Midbrain (tissue), 1 donor: ENCODE measurements at regions not wholly inside any gene's neighbourhood (a gene's known extent, or its start where the extent isn't known, plus 50 kb on each side); places are given as distances from the start of the nearest gene placed in this dataset.
"Not testable (repeated sequence)": the region's sequence is repeated elsewhere in the genome, so short reads cannot be mapped to it uniquely, and the experiment has no call there.

Source experiments
- DNase-seq: peaks from one replicate; lab custom pipeline; 2025; lab: John Stamatoyannopoulos, UW

DNA sequence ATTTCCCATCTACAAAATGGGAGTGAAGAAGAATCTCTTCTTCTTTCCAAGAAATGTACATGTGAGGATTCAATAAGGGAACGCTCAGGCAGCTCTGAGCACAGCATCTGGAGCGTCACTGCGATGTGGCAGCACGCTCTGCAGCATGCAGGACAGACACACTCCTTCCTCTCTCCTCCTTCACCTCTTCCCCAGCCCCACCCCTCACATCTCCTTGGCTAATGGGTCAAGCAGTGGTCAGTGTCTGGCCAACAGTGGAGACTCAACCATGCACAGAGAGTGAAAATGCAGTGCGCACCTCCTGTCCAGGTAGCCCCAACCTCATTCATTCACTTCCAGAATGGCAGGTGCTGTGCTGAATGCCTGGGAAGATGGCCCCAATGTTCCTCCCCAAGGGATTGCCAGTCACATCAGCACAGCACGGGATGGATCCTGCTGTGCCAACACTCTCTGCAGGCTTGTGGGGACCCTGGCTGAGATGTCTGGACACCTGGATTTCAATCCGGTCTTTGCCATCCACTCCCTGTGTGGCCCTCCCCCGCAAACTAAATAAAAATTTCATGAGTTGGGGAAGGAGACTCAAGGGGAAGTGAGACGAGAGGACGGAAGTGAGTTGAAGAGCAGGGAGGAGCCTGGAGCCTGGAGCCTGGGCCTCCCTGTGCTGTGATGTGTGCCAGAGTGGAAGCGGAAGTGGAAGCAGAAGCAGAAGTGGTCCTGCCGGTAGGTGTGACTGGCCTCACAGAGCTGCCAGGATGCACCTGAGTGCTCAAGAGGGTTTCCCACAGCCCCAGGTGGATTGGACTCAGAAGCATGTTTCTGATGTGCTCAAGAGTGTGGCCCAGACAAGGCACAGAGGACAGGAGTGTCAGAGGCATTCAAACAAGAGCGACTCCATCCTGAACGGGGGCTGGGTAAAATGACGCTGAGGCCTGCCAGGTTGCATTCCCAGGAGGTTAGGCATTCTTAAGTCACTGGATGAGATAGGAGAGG lies 163.9 kb downstream of the SMAD6 start:
- DNase-seq: peak; percentile 5

DNA sequence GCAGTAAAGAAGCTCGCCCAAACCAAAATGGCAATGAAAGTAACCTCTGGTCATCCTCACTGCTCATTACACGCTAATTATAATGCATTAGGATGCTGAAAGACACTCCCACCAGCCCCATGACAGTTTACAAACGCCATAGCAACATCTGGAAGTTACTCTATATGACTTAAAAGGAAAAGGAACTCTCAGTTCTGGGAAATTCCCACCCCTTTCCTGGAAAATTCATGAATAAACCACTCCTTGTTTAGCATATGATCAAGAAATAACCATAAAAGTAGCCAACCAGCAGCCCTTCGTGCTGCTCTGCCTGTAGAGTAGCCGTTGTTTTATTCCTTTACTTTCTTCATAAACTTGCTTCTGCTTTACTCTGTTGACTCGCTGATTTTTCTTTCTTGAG lies 164.6 kb downstream of the SMAD6 start:
- DNase-seq: no peak

DNA sequence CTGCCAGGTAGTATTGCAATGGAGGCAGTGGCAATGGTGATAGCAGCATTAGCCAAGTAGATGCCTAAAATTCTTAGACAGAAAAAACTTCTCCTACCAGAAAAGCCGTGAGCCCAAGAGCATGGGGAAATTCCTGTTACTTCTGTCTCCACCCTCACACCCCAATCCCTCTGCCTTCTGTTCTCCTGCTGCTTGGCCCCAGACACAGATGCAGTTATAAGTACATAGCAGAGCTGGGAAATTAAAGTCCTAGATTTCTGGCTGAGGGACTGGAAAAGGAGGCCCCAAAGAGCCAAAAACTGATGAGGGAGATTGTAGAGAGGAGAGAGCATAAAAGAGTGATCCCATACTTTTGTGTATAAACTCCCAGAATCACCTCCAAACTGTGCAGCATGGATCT lies 166.9 kb downstream of the SMAD6 start:
- DNase-seq: no peak

DNA sequence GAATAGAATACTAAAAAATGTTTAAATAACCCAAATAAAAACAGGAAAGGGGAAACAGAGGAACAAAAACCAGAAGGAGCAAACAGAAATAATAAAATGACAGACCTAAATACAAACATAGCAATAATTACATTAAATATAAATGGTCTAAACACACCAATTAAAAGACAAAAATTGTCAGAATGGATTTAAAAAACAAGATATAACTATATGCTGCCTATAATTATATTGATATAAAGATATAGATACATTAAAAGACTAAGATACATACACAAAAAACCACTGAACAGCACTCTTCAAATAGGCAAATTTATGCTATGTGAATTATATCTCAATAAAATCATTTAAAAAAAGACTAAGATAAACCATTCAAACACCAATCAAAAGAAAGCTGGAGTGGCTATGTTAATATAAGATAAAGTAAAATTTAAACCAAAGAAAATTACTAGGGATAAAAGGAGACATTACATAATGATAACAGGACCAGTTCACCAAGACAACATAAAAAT lies 168.9 kb downstream of the SMAD6 start:
- no peak for DNase-seq

DNA sequence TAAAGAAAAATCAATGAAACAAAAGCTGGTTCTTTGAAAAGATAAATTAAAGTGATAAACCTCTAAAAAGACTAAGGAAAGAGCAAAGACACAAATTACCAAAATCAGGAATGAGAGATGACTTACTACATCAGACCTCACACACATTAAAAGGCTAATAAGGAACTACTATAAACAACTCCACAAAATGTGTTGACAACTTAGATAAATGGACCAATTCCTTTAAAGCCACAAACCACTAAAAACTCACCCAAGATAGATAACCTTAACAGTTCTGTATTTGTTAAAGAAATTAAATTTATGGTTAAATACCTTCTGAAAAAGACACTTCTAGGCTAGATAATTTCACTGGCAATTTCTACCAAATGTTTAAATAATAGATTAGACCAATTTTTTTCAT lies 170.4 kb downstream of the SMAD6 start:
- no peak for DNase-seq

DNA sequence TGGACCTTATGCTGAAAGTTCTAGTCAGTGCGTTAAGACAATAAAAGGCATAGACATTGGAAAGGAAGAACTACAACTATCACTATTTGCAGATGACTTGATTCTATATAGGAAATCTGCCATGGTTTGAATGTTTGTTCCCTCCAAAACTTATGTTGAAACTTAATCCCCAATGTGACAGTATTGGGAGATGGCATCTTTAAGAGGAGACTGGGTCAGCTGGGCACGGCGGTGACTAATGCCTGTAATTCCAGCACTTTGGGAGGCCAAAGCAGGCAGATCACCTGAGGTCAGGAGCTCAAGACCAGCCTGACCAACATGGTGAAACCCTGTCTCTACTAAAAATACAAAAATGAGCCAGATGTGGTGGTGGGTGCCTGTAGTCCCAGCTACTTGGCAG lies 171.3 kb downstream of the SMAD6 start:
- DNase-seq: not testable (repeated sequence)

DNA sequence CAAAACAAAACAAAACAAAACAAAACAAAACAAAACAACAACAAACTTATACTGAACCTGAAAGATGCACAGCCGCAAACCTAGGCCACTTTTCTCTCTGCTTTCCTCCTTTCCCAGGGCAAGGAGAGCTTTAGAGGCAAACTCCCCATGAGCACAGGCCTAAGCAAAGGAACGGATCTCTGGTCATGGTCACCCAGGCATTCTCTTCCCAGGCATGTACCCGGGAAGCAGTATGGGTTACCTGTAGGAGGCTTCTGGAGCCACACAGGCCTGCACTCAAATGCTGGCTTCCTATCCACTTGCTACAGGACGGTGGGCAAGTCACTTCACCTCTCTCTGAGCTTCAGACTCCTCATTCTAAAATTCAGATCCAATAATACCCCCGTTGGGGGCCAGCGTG lies 171.8 kb downstream of the SMAD6 start:
- DNase-seq: no peak

DNA sequence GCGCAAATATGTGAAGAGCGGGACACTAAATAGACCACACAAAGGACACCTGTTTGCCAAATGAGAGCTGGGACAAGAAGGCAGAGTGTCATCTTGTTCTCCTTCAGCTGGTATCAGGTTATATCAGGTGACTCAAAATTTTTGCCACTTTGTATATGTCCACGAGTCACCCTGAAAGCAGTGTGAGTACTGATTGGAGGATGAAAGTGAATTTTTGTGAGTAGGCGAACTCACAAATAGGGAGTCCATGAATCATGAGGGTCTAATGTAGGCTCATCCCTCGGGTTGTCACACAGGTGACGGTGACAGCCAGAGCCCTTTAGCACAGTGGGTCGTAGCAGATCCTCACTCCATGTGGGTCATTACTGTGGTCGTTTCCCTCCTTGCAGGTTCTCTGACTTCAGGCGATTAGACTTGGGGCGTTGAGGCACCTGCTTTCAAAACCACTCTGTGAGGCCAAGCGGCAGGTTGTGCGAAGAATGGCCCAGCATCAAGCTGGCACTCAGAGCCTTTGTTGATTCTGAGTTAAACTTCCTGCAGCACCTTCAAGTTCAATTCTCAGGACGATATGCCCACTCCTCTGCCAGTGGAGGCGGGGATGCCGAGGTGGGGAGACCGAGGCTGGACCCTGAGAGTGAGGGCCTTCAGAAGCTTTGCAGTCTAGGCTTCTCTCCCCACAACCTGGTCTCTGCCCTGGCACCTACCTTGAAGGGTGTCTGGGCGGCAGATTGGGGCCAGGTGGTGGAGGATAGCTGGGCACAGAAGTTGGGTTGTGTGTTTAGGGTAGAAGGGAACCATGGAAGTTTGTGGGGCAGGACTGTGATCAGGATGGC lies 173.8 kb downstream of the SMAD6 start:
- DNase-seq: no peak

DNA sequence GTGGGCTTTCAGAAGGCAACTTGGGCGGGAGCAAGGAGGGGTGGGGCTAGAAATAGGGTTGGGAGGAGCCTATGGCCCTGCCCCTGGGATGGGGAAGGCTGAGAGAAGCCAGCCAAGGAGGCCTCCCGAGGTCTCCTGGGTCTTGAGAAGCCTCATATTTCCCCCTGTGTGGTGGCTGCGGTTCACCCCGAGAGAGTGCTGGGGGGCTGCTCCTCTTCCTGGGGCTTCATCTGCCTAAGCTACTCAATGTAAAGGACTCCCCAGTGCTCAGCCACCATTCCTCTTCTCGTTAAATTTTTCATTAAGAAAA lies 174.3 kb downstream of the SMAD6 start:
- no peak for DNase-seq

DNA sequence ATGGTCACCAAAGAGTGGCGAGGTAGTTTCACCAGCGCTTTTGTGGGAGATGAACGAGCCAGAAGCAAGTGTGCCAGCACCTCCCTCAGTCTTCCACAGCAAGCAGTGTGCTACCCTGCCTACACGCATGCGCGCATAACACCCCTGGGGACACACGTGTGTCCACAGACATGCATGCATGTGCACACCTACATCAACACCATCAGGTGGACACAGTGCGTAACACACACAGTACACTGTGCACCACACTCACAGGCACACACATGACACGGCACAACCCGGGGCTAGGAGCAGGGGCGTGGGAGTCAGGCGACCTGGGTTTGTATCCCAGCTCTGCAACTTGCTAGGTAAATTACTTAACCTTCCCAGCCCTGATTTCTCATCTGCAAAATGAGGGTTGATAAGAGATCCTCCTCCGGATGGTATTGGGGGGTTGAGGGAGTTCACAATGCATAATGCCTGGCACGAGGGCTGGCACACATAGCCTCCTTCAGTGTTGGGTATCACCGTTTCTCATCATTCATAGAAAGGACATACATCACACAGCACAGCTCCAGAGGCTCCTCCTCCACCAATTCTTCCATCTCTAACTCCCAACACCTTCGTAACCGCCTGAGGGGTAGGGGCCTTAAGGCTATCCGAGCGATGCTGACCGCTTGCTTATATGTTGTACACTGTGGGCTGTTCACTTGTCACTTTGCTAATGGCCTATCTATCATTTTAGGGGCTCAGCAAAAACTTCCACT lies 174.9 kb downstream of the SMAD6 start:
- no peak for DNase-seq

DNA sequence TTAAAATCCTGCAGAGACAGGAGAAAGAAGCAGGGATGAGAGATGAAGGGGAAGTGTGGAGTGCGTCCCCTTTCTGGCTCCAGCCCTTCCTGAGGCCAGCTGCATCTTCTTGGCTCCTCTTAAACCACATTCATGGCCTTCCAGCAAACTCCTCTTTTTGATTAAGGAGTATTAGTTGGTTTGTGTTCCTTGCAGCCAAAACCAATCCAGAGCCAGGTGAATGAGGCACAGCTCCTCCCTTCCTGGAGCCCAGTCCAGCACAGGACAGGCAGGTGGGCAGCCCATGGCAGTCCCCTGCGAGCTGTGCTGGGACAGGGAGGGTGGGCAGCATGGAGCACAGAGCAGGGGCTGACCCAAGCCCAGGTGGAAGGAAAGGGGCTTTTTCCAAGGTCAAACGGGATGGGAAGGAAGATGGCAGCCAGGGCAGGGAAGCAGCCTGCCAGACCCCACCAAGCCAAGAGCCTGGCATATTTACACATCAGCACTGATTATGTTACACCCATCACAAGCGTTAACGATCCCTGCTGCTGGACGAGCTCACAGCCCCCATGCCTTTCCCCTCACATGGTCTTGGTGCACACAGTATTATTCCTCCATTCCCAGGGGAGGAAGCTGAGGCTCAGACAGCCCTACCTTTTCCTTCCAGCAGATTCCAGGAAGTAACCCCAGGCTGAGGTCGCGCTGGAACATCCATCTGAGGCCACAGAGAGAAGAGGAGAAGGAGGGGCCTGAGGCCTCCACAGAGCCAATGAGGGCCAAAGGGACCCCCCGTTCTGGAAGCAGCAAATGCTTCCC lies 175.6 kb downstream of the SMAD6 start:
- no peak for DNase-seq

DNA sequence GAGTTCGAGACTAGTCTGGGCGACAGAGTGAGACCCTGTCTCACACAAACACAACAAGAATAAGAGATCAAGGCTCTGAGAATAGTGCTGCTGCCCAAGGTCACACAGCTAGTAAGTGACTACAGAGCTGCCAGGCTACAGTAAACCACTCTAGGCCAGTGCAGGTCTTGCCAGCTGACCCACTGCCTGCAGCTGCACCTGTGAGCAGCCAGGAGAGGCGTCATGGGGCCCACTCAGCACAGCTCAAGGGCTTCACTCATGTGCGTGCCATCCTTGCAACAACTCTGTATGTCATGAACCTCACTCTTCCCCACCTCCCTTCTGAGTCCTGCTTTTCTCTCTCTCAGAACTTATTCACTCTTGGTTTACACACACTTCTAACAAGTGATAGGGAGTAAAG lies 176.7 kb downstream of the SMAD6 start:
- DNase-seq: no peak

DNA sequence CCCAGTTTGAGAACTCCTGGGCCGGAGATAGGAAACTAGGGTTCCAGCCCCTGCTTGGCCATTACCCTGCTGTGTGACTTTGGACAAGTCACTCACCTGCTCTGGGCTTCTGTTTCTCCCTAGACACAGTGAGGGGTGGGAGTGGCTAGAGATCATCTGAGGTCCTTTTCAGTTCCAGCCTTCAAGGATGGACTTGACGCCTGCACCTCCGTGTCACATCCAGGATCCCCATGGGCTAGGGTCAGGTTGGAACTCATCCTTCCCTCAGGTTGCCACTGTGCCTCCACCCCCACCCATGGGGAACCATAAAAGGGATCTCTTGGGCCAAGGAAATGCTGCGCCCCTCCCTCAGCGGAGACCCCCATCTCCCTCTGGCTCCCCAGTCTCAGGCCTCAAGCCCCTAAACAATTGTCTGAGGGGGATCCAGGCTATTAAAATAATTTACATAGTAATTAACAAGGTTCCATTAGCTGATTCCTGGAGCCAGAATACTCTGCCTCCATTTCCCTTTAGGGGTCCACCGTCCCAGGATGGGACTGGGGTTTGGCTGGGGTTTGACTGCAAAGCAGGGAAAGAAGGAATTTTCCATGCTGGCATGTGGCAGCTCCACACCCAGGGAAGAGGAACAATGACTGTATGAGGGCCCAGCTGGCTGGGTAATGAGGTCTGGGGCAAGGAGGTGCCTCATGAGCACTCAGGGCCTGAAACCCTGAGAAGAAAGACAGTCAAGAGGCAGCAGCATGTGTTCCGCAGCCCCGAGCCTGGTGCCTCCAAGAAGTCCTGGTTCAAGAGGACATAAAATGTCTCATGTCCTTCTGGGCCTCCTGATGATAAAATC lies 177.7 kb downstream of the SMAD6 start:
- DNase-seq: no peak

DNA sequence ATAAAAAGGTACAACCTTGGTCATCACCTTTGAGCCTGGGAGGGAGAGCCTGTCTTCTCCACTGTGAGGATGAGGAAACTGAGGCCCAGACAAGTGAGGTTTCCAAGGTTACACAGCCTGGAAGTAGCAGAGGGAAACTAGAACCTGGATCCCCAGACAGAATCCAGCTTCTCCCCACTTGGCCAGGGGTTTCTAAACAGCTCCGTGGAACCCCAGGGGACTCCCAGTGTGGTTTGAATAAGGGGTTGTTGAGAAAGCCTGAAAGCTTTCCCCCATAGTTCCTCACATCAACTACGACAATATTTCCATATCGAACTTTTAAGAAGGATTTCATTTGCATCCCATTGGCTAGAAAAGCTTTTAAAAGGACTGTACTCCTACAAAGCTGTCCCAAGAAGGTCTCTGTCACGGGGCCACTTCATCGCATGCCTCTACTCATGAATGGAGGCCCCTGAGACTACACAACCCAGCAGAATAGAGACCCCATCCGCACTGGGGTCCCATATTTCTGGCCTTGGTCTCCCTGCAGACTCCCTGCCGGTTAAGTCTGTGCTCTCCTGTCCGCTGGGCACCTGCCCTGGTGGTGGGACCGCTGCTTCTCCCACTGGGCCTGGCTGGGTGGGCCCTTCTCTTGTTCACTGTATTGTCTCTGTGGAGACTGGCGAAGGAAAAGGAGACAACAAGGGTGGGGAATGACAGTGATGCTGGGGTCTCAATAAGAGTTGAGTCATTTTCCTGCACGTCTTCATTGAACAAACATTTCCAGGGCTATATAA lies 178.5 kb downstream of the SMAD6 start:
- DNase-seq: no peak

DNA sequence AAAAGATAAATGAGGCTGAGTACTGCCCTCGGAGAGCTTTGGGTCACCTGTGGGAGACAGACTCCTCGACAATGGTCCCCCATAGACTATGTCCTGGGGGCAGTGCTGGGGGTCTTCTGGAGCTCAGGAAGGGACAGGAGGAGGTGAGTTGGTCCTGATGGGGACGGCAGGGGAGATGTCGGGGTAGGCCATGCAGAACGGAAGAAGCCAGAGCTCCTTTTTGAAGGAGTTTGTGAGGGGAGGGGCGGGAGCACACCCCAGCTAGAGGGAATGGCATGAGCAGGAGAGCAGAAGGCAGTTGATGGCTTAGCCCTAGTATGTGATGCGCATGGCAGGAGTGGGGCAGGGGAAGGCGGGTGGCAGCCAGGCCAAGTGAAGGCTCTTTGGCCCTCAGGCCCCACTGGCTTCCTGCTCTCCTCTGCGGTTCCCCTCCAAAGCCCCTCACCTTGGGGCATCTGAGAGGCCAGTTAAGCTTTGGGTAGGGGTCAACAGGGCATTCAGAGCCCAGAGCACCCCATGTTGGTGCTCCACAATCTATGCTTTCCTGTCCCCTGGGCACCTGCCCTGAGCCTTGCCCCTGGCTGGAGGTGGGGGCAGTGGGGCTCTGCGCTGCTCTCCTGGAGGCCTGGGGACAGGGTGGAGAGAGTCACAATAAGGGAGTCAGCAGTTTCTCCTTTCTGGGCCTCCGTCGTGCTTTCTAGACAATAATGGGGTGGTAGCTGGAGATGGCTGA lies 179.3 kb downstream of the SMAD6 start:
- DNase-seq: no peak

DNA sequence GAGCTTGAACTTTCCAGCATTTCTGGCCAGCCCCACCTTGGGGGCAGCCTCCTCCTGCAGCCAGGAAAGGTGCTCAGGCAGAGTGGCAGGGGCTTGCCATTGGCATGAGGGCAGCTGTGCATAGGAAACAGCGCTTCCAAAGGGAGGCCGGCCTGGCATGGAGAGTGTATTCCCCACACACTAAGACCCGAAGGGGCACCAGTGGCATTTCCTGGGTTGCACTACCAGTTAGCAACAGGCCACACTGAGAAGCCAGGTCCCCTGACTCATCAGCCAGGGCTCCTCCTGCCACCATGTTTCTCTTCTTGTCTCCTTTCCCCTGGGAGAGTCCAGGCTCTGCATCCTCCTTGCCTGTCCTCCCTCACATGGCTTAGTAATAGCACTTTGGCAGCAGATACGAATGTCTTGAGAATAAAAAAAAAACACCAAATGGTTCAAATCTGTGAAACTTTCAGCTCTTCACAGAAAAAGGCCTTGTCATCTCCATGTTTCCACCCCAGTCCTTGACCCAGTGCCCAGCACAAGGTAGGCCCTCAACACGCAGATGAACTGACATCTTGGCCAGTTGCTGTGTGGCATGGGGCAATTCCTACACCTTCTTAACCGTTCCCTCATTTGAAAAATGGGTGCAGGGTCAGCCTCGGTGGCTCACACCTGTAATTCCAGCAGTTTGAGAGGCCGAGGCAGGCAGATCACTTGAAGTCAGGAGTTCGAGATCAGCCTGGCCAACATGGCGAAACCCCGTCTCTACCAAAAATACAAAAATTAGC lies 180.4 kb downstream of the SMAD6 start:
- no peak for DNase-seq

DNA sequence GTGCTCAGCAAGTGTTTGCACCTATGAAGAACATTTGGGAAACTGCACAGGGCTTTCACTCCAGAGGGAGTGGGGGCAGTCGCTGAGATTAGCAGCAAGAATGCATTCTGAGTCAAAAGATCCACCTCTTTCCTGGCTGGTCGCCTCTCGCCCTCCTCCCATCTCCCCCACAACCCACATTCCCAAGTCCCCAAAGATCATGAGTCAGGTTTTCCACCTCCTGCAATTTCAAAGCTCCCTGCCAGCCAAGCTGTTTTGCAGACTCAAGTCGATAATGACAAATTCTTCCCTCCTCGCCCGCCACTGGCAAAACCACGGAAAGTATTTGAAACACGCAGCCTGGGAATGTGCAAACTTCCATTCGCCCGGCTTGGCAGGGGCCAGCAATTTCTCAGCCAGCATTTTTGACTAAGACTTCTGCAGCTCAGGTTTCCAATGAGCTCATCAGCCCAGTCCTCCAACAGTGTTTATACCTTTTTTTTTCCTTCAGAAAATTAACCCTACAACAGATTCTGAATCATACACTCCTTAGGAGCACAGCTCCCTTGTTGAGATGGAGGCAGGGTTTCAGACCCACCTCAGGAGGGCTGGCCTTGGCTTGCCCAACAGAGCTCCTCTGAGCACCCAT lies 181.4 kb downstream of the SMAD6 start:
- DNase-seq: no peak

DNA sequence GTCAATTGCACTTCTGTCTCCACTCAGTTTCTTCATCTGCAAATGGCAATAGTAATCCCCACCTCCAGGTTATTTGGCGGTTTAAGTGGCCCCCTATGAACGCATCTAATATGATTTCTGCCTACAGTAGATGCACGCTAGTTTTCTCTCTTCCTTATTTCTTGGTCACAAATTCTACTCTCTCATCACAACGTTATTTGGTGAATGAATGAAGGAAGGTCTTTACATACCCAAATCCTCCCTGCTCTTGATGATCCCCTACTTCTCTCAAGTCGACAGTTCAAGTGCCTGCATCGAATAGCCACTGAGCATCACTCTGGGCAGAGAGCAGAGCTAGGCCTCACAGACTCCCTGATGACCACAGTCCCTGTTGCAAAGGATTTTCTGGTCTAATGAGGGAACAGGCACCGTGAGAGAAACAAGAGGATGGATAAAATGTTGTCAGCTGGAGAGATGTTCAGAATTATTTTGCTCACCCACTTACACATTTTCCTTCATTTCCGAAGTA lies 181.2 kb upstream of the SMAD3 start:
- DNase-seq: no peak
